ENCODE measurements at regions not wholly inside any gene's neighbourhood (a gene's known extent, or its start where the extent isn't known, plus 50 kb on each side); places are given as distances from the start of the nearest gene placed in this dataset.

- Histone ChIP-seq H3K27me3 (replicated peaks; ENCODE audit: insufficient read depth) (no peaks in the 10 kb centered on the region), H3K4me3 (no peak overlapping the region), H3K4me1 (ENCODE audit: control insufficient read depth in 1 of 2, low read depth in 2 of 2) (no peaks in the 10 kb centered on the region), H3K36me3 (no peaks in the 10 kb centered on the region), H3K27ac (no peak overlapping the region), H3K9me3 (no peaks in the 10 kb centered on the region)
- DNase-seq (ENCODE audit: low spot score) (no peak), ATAC-seq (ENCODE audit: insufficient number of reproducible peaks, low FRiP score, low read depth) (no peak)
- no peak for TF ChIP-seq CTCF (IDR thresholded peaks at IDR 0.05)
Observed at GRCh38 chr5:93809430-93809829, 68.0 kb upstream of the POU5F2 start.

- Histone ChIP-seq H3K27me3 (replicated peaks; ENCODE audit: insufficient read depth) (no peaks in the 10 kb centered on the region), H3K4me1 (ENCODE audit: control insufficient read depth in 1 of 2, low read depth in 2 of 2) (no peaks in the 10 kb centered on the region), H3K36me3 (no peaks in the 10 kb centered on the region), H3K27ac (no peak overlapping the region), H3K4me3 (no peak overlapping the region), H3K9me3 (no peaks in the 10 kb centered on the region)
- no peak for TF ChIP-seq CTCF (IDR thresholded peaks at IDR 0.05)
- DNase-seq (ENCODE audit: low spot score) (no peak), ATAC-seq (ENCODE audit: insufficient number of reproducible peaks, low FRiP score, low read depth) (no peak)
Observed at GRCh38 chr5:93807846-93808245, 66.4 kb upstream of the POU5F2 start.

GRCh38 chr5:93805616-93806379 is 64.4 kb upstream of the POU5F2 start:
- Histone ChIP-seq H3K9me3 (no peaks in the 10 kb centered on the region), H3K36me3 (no peaks in the 10 kb centered on the region), H3K27ac (no peak overlapping the region), H3K4me1 (ENCODE audit: control insufficient read depth in 1 of 2, low read depth in 2 of 2) (peaks cover 0 to 4% of the 10 kb centered on the region in 2 donors), H3K4me3 (no peak overlapping the region), H3K27me3 (replicated peaks; ENCODE audit: insufficient read depth) (no peaks in the 10 kb centered on the region)
- TF ChIP-seq CTCF (IDR thresholded peaks at IDR 0.05) = no peak
- no peak for DNase-seq (ENCODE audit: low spot score)
- no peak for ATAC-seq (ENCODE audit: insufficient number of reproducible peaks, low FRiP score, low read depth)

- DNase-seq (ENCODE audit: low spot score) (no peak), ATAC-seq (ENCODE audit: insufficient number of reproducible peaks, low FRiP score, low read depth) (no peak)
- peak; percentile 52 for TF ChIP-seq CTCF (IDR thresholded peaks at IDR 0.05)
- H3K27ac ChIP-seq = no peak overlapping the region
- H3K36me3 ChIP-seq = no peaks in the 10 kb centered on the region
- H3K27me3 ChIP-seq (replicated peaks; ENCODE audit: insufficient read depth) = no peaks in the 10 kb centered on the region
- peaks cover 0 to 4% of the 10 kb centered on the region in 2 donors for H3K4me1 ChIP-seq (ENCODE audit: control insufficient read depth in 1 of 2, low read depth in 2 of 2)
- H3K9me3 ChIP-seq = no peaks in the 10 kb centered on the region
- no peak overlapping the region for H3K4me3 ChIP-seq
Observed at GRCh38 chr5:93800988-93801811, 59.8 kb upstream of the POU5F2 start.

GRCh38 chr5:93794954-93795353 is 53.6 kb upstream of the POU5F2 start:
- H3K4me3 ChIP-seq = no peak overlapping the region
- H3K36me3 ChIP-seq = no peaks in the 10 kb centered on the region
- no peaks in the 10 kb centered on the region for H3K4me1 ChIP-seq (ENCODE audit: control insufficient read depth in 1 of 2, low read depth in 2 of 2)
- ATAC-seq (ENCODE audit: insufficient number of reproducible peaks, low FRiP score, low read depth) = no peak
- TF ChIP-seq CTCF (IDR thresholded peaks at IDR 0.05) = no peak
- no peak overlapping the region for H3K27ac ChIP-seq
- no peaks in the 10 kb centered on the region for H3K9me3 ChIP-seq
- H3K27me3 ChIP-seq (replicated peaks; ENCODE audit: insufficient read depth) = no peaks in the 10 kb centered on the region
- DNase-seq (ENCODE audit: low spot score) = no peak

All from thoracic aorta (tissue), 2 donors.